Upper lobe of right lung (tissue), 1 donor: ENCODE measurements at regions not wholly inside any gene's neighbourhood (a gene's known extent, or its start where the extent isn't known, plus 50 kb on each side); places are given as distances from the start of the nearest gene placed in this dataset.
"Not testable (repeated sequence)": the region's sequence is repeated elsewhere in the genome, so short reads cannot be mapped to it uniquely, and the experiment has no call there.

Experiments
- ATAC-seq: fragments of 200-7000 bp; cut with Tn5 transposase; one replicate; pipeline ENCODE4 v1.9.1; 2020; ENCODE audit warnings: mild to moderate bottlenecking, moderate library complexity
- DNase-seq: peaks from one replicate; pipeline ENCODE4 v3.0.0-alpha.2; 2020
- H3K27ac ChIP-seq: fragments of 200-600 bp; one replicate; pipeline ENCODE4 v1.8.0; 2022
- H3K27me3 ChIP-seq: fragments of 200-600 bp; one replicate; pipeline ENCODE4 v1.8.0; 2022; ENCODE audit warnings: mild to moderate bottlenecking
- H3K36me3 ChIP-seq: fragments of 200-600 bp; one replicate; pipeline ENCODE4 v1.8.0; 2022
- H3K4me1 ChIP-seq: fragments of 200-600 bp; one replicate; pipeline ENCODE4 v1.8.0; 2022
- H3K4me3 ChIP-seq: fragments of 200-600 bp; one replicate; pipeline ENCODE4 v1.8.0; 2022; ENCODE audit warnings: mild to moderate bottlenecking
- H3K9me3 ChIP-seq: fragments of 200-600 bp; one replicate; pipeline ENCODE4 v1.8.0; 2022
- intact Hi-C: fragments of 100-400 bp; cut with DNase I; formaldehyde crosslinking; loops from one replicate; pipeline ENCODE4 v1.11.0; 2022
- TF ChIP-seq, protein P1 (sequence below): fragments of 200-600 bp; IDR thresholded peaks from one replicate; pipeline ENCODE4 v1.8.0; 2022; ENCODE audit warnings: antibody characterized with exemption
- donor health status: DM: no; HTN: yes; CAD: no; lungs with severe emphysema.

DNA sequence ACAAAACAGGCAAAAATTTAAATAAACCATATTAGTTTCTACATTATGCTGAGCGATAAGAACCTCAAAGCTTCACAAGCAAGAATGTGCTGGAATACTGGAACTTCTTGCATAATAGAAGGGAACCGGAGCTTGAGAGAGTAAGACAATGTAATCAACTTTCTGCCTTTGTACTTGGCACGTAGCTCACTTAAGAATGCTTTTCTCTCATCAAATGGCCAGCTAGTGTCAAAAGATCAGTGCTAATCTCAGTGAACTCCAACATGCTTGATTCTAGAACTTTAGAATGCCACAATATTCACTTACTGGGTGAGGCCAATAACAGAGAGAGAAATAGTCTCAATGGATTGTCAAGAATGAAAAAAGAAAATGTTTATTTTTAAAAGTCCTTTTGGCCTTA lies 486.1 kb upstream of the LRRC7 start:
- ATAC-seq, result peak; percentile 17

DNA sequence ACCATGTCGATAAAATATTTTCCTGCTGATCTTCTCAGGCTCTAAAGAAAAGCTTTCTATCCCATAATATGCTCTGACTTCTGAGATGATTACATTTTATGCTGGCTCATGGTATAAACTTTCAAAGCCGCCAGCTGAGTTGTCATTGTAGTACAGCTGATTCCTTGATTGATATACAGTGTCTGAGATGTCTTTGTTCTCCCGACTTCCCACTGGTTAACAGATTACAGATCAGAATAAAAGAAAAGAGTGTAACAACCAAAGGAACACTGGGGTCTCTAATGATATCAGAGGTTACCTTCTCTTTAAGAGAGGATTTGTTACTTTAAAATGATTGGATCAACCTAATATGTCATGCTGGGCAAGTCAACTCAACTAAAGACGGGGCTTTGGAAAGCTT lies 485.4 kb upstream of the LRRC7 start:
- H3K36me3 ChIP-seq, result no peaks in the 10 kb centered on the region
- no peaks in the 10 kb centered on the region for H3K27me3 ChIP-seq
- H3K9me3 ChIP-seq, result no peaks in the 10 kb centered on the region
- TF ChIP-seq, protein P1, sequence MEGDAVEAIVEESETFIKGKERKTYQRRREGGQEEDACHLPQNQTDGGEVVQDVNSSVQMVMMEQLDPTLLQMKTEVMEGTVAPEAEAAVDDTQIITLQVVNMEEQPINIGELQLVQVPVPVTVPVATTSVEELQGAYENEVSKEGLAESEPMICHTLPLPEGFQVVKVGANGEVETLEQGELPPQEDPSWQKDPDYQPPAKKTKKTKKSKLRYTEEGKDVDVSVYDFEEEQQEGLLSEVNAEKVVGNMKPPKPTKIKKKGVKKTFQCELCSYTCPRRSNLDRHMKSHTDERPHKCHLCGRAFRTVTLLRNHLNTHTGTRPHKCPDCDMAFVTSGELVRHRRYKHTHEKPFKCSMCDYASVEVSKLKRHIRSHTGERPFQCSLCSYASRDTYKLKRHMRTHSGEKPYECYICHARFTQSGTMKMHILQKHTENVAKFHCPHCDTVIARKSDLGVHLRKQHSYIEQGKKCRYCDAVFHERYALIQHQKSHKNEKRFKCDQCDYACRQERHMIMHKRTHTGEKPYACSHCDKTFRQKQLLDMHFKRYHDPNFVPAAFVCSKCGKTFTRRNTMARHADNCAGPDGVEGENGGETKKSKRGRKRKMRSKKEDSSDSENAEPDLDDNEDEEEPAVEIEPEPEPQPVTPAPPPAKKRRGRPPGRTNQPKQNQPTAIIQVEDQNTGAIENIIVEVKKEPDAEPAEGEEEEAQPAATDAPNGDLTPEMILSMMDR, result no peak
- no peak overlapping the region for H3K27ac ChIP-seq
- no peak for ATAC-seq
- DNase-seq, result no peak
- no peaks in the 10 kb centered on the region for H3K4me1 ChIP-seq
- intact Hi-C loops, result no loop called here
- H3K4me3 ChIP-seq, result no peak overlapping the region

More for the DNA sequence above, 486.1 kb upstream of the LRRC7 start:
- intact Hi-C loops, result no loop called here
- H3K9me3 ChIP-seq, result no peaks in the 10 kb centered on the region
- TF ChIP-seq, protein P1, result no peak
- DNase-seq, result no peak
- no peaks in the 10 kb centered on the region for H3K36me3 ChIP-seq
- no peak overlapping the region for H3K4me3 ChIP-seq
- H3K4me1 ChIP-seq, result no peaks in the 10 kb centered on the region
- H3K27me3 ChIP-seq, result no peaks in the 10 kb centered on the region
- H3K27ac ChIP-seq, result no peak overlapping the region

DNA sequence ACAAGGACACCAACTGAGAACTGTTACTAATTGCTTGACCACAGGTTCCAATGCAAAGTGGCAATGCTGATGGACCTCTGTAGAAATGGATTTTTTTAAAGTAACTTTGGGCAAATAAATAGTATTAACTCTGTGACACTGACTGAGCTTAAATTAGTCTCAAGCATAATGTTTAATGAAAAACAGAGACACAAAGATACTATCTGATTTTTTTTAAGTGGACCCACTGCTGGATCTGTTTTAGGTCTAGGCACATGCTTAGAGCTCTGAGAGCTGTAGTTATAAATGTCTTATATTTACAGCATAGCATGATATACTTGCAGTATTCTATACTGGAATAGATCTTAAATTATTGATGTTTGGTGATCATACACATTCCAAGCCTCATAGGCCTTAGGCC lies 481.6 kb upstream of the LRRC7 start:
- Histone ChIP-seq H3K36me3 (no peaks in the 10 kb centered on the region), H3K4me3 (no peak overlapping the region), H3K4me1 (no peaks in the 10 kb centered on the region), H3K27ac (no peak overlapping the region), H3K27me3 (no peaks in the 10 kb centered on the region), H3K9me3 (no peaks in the 10 kb centered on the region)
- intact Hi-C loops, result no loop called here
- ATAC-seq (no peak), DNase-seq (no peak)
- TF ChIP-seq, protein P1, result no peak

DNA sequence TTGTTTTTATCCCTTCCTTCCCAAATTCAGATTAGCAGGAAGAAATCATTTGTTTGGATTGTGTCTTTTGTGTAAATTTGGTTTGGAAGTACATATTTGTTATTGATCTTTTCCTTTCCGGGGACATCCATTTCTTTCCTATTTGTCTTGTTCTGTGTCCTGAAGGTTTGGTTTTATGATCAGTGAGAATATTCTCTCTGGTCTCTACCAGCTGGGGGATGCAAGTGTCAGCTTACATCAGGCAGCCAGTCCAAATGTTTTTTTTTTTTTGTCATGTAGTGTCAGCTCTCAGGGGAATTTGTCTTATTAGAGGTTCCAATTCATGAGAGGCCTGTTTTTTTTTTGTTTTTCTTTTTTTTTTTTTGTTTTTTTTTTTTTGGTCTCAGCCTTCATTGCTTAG lies 479.2 kb upstream of the LRRC7 start:
- ATAC-seq (no peak), DNase-seq (no peak)
- no peaks in the 10 kb centered on the region for H3K9me3 ChIP-seq
- H3K4me1 ChIP-seq, result no peaks in the 10 kb centered on the region
- H3K4me3 ChIP-seq, result no peak overlapping the region
- TF ChIP-seq, protein P1, result no peak
- intact Hi-C loops, result no loop called here
- no peaks in the 10 kb centered on the region for H3K36me3 ChIP-seq
- H3K27me3 ChIP-seq, result no peaks in the 10 kb centered on the region
- H3K27ac ChIP-seq, result no peak overlapping the region

DNA sequence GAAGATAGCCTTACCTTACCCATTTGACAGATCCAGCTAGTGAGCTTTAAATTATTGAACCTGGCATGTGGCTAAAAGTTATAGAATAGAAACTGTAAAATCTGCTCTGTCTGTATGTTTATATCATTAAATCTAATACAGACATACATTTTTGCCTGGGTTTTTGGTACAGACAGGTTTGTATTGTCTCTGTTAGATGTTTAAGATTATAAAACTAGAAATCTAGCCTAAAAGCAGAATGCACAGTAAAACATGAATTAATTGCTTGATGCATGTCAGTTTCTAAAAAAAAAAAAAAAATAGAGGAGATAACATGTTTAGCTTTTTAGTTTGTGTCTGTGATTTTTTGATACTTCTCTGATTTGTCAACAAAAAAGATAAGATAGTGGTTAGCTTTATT lies 477.6 kb upstream of the LRRC7 start:
- Histone ChIP-seq H3K9me3 (no peaks in the 10 kb centered on the region), H3K27me3 (no peaks in the 10 kb centered on the region), H3K4me1 (no peaks in the 10 kb centered on the region), H3K4me3 (no peak overlapping the region), H3K27ac (no peak overlapping the region), H3K36me3 (no peaks in the 10 kb centered on the region)
- TF ChIP-seq, protein P1, result no peak
- intact Hi-C loops, result no loop called here
- DNase-seq (no peak), ATAC-seq (no peak)

DNA sequence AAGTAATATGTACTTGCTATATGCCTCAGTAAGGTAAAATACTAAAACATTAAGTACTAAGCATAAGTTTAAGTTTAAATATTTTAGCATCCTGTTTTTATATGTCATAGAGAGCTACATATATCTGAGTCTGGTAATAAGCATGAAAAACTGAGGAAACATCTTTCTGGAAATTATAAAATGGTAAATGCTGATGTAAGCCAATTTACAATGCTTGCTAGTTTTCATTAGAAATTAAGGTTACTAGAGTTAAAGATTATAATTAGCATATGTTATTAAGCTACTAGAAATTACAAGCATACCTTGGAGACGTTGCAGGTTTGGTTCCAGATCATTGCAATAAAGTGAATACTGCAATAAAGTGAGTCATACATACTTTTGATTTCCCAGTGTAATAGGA lies 477.0 kb upstream of the LRRC7 start:
- H3K27ac ChIP-seq, result no peak overlapping the region
- no peaks in the 10 kb centered on the region for H3K27me3 ChIP-seq
- H3K36me3 ChIP-seq, result no peaks in the 10 kb centered on the region
- H3K4me3 ChIP-seq, result no peak overlapping the region
- intact Hi-C loops, result no loop called here
- no peak for ATAC-seq
- TF ChIP-seq, protein P1, result no peak
- no peaks in the 10 kb centered on the region for H3K4me1 ChIP-seq
- no peaks in the 10 kb centered on the region for H3K9me3 ChIP-seq
- no peak for DNase-seq

DNA sequence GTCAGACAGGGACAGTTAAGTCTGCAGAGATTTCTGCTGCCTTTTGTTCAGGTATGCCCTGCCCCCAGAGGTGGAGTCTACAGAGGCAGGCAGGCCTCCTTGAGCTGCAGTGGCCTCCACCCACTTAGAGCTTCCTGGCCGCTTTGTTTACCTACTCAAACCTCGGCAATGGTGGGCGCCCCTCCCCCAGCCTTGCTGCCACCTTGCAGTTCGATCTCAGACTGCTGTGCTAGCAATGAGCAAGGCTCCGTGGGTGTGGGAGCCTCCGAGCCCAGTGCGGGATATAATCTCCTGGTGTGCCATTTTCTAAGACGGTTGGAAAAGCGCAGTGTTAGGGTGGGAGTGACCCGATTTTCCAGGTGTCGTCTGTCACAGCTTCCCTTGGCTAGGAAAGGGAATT lies 465.7 kb upstream of the LRRC7 start:
- H3K4me3 ChIP-seq, ATAC-seq, H3K36me3 ChIP-seq, H3K27me3 ChIP-seq, H3K4me1 ChIP-seq, H3K9me3 ChIP-seq, intact Hi-C loops, DNase-seq, H3K27ac ChIP-seq: not testable (repeated sequence)
